ENCODE measurements at regions not wholly inside any gene's neighbourhood (a gene's known extent, or its start where the extent isn't known, plus 50 kb on each side); places are given as distances from the start of the nearest gene placed in this dataset.

DNA sequence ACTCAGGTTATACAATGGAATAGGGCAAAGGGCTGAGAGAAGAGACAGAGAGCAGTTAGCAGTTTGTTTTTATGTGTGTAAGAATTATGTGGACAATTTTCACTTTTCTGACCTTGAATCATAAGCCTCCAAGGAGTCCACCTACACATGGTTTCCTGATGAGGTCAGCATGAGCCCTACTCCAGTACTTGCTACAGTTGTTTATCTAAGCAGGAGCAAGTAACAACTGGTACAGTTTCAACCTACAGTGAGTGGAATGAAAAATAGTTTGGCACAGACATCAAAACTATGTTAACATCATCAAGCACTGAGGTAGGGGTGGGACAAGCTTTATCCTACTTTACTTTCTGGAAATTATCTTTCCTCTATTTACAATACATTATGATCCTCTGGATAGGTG is 426.7 kb upstream of the ID4 start:
- Histone ChIP-seq H3K4me2 (no peak overlapping the region), H3K4me3 (no peak overlapping the region), H3K36me3 (no peaks in the 10 kb centered on the region), H3K9ac (no peak overlapping the region), H4K20me1 (no peaks in the 10 kb centered on the region), H3K27me3 (no peaks in the 10 kb centered on the region), H3K9me3 (peaks cover 4% of the 10 kb centered on the region), H3K27ac (no peak overlapping the region), H3K4me1 (no peaks in the 10 kb centered on the region)
- no peak for TF ChIP-seq Cebpa-rat (IDR thresholded peaks at IDR 0.05)

- Histone ChIP-seq H3K9me3 (no peaks in the 10 kb centered on the region), H3K9ac (no peak overlapping the region), H3K27me3 (no peaks in the 10 kb centered on the region), H3K4me1 (no peaks in the 10 kb centered on the region), H3K4me3 (no peak overlapping the region), H3K4me2 (no peak overlapping the region), H3K27ac (no peak overlapping the region), H4K20me1 (no peaks in the 10 kb centered on the region), H3K36me3 (no peaks in the 10 kb centered on the region)
- no peak for TF ChIP-seq Cebpa-rat (IDR thresholded peaks at IDR 0.05)
Measured at GRCh38 chr6:19413323-19413722, 423.8 kb upstream of the ID4 start.

- Histone ChIP-seq H3K27me3 (no peaks in the 10 kb centered on the region), H3K27ac (no peak overlapping the region), H3K4me3 (no peak overlapping the region), H4K20me1 (no peaks in the 10 kb centered on the region), H3K36me3 (no peaks in the 10 kb centered on the region), H3K4me1 (no peaks in the 10 kb centered on the region), H3K9me3 (no peaks in the 10 kb centered on the region), H3K4me2 (no peak overlapping the region), H3K9ac (no peak overlapping the region)
- no peak for TF ChIP-seq Cebpa-rat (IDR thresholded peaks at IDR 0.05)
Measured at GRCh38 chr6:19415605-19416326, 421.4 kb upstream of the ID4 start.

DNA sequence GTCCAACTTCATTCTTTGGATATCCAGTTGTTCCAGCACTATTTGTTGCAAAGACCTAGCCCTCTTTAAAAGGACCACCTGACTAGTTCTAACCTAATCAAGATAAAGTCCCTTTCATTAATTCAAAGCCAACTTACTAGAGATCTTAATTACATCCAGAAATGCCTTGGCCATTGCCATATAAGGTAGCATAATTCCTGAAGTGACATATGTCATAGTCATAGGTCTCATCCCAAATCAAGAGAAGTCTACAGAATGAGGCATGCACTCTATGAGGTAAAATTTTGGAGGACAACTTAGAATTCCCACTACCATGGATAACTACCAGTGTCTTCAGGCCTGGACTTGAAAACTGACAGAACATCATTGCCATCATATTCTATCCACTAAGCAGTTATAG is 420.4 kb upstream of the ID4 start:
- Histone ChIP-seq H3K4me2 (no peak overlapping the region), H3K4me1 (no peaks in the 10 kb centered on the region), H3K36me3 (no peaks in the 10 kb centered on the region), H3K9me3 (no peaks in the 10 kb centered on the region), H3K4me3 (no peak overlapping the region), H3K27ac (no peak overlapping the region), H3K9ac (no peak overlapping the region), H4K20me1 (no peaks in the 10 kb centered on the region), H3K27me3 (no peaks in the 10 kb centered on the region)
- no peak for TF ChIP-seq Cebpa-rat (IDR thresholded peaks at IDR 0.05)

DNA sequence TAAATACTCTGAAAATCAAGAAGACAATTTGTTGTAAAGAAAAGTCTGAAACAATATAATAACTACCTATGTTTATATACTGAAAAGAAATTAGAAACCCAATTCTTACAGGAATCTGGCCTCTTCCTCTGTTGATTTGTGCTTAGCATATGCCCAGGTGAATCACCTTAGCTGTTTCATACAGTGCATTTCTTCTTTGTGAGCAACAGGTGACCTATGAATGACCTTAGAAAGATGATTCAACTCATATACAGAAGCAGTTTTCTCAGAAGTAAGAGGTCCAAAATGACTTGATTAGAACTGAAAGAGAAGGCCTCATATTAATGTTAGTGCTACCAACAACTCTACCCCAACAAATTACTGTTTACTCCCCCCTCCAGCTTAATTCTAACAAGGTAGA is 419.5 kb upstream of the ID4 start:
- H3K4me2 ChIP-seq = no peak overlapping the region
- TF ChIP-seq Cebpa-rat (IDR thresholded peaks at IDR 0.05) = no peak

GRCh38 chr6:19424853-19425252 is 412.3 kb upstream of the ID4 start:
- no peaks in the 10 kb centered on the region for H3K9me3 ChIP-seq
- H3K4me2 ChIP-seq = no peak overlapping the region
- H3K4me3 ChIP-seq = no peak overlapping the region
- H4K20me1 ChIP-seq = no peaks in the 10 kb centered on the region
- H3K9ac ChIP-seq = no peak overlapping the region
- H3K27ac ChIP-seq = no peak overlapping the region
- no peak for TF ChIP-seq Cebpa-rat (IDR thresholded peaks at IDR 0.05)
- no peaks in the 10 kb centered on the region for H3K4me1 ChIP-seq
- no peaks in the 10 kb centered on the region for H3K36me3 ChIP-seq
- no peaks in the 10 kb centered on the region for H3K27me3 ChIP-seq

More for the DNA sequence above, 419.5 kb upstream of the ID4 start:
- H3K27me3 ChIP-seq = no peaks in the 10 kb centered on the region
- H3K9me3 ChIP-seq = no peaks in the 10 kb centered on the region
- H4K20me1 ChIP-seq = no peaks in the 10 kb centered on the region
- no peak overlapping the region for H3K9ac ChIP-seq
- no peaks in the 10 kb centered on the region for H3K36me3 ChIP-seq
- H3K4me1 ChIP-seq = no peaks in the 10 kb centered on the region
- H3K4me3 ChIP-seq = no peak overlapping the region
- no peak overlapping the region for H3K27ac ChIP-seq

DNA sequence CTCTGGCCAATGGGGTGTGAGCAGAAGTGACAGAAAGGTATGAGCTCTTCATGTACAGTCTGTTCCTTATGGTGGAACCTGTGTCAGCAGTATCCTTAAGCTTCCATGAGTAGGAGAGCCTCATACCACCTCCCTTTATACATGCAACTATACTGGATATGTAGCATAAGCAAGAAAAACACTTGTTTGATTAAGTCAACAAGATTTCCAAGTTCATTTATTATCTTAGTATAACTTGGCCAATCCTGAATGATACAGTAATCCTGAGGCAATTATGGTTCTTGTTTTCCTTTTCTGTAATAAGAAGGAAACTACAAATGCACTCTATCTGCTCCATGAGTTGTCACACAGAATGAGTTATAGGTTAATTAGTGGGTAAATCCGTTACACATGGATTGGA is 409.6 kb upstream of the ID4 start:
- no peak overlapping the region for H3K27ac ChIP-seq
- H3K27me3 ChIP-seq = no peaks in the 10 kb centered on the region
- H3K36me3 ChIP-seq = no peaks in the 10 kb centered on the region
- H3K9ac ChIP-seq = no peak overlapping the region
- H3K9me3 ChIP-seq = no peaks in the 10 kb centered on the region
- no peak overlapping the region for H3K4me2 ChIP-seq
- no peaks in the 10 kb centered on the region for H4K20me1 ChIP-seq
- no peaks in the 10 kb centered on the region for H3K4me1 ChIP-seq
- no peak overlapping the region for H3K4me3 ChIP-seq
- TF ChIP-seq Cebpa-rat (IDR thresholded peaks at IDR 0.05) = no peak

DNA sequence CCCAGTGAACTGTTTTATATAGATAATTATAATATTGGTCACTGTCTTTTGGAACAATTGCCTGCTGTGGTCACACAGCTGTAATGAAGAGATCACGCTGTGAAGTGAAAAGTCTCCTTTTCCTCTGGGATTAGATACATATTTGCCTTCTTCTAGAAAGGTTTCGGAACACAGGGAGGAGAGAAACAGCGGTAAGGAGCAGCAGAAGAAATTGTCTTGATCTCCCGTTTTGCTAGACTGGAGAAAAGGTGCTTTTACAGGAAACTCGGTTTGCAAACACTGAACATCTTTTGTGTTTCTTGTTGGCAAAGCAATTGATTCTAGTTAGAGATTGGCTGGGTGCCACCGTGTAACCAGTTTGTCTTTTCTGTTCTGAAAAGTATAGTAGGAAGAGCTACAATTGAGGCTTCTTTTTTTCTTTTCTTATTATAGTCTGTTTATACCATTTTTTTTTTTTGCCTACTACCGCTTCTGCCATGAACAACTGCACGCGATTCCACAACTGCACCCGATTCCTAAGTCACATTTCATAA is 404.1 kb upstream of the ID4 start:
- no peaks in the 10 kb centered on the region for H3K4me1 ChIP-seq
- H3K27me3 ChIP-seq = no peaks in the 10 kb centered on the region
- H3K27ac ChIP-seq = no peak overlapping the region
- H3K36me3 ChIP-seq = no peaks in the 10 kb centered on the region
- TF ChIP-seq Cebpa-rat (IDR thresholded peaks at IDR 0.05) = no peak
- no peak overlapping the region for H3K9ac ChIP-seq
- H3K4me3 ChIP-seq = no peak overlapping the region
- H3K4me2 ChIP-seq = no peak overlapping the region
- H4K20me1 ChIP-seq = no peaks in the 10 kb centered on the region
- H3K9me3 ChIP-seq = no peaks in the 10 kb centered on the region

DNA sequence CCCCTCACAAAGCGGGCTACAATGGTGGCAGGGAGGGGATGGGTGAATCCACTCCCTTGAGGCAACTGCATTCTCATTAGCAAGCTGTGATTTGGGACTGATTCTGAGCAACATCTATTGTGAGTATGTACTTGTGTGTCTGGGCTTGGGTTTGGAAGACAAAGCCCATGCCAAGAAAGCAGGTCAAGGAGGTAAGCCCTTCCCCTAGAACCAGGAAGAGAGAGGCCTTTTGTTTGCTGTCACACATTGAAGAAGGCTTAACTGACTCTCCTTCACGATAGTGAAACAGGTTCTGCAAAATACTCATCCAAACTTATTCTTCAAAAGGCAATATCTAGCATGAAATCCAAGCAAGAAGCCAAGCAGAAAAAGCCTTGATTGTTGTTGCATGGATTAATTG is 403.1 kb upstream of the ID4 start:
- Histone ChIP-seq H3K27me3 (no peaks in the 10 kb centered on the region), H3K36me3 (no peaks in the 10 kb centered on the region), H3K4me2 (no peak overlapping the region), H3K4me3 (no peak overlapping the region), H4K20me1 (no peaks in the 10 kb centered on the region), H3K9me3 (no peaks in the 10 kb centered on the region), H3K27ac (no peak overlapping the region), H3K4me1 (no peaks in the 10 kb centered on the region), H3K9ac (no peak overlapping the region)
- no peak for TF ChIP-seq Cebpa-rat (IDR thresholded peaks at IDR 0.05)

DNA sequence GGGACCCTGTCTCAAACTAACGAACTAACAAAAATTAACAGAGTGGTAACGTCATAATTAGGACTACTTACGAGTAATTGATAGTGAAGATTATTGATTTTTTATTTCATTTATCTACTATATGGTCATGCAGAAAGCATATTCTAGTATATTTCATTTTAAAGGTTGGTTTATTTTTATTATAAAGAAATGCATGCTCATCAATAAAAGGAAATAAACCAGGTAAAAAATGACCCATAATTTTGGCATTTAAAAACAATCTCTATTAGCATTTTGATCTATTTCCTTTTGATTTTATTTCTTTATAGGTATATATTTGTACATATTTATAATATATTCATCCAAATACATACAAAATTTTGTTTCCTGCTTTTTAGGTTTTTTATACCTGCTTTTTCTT is 401.4 kb upstream of the ID4 start:
- no peak for TF ChIP-seq Cebpa-rat (IDR thresholded peaks at IDR 0.05)
- no peaks in the 10 kb centered on the region for H3K36me3 ChIP-seq
- no peak overlapping the region for H3K27ac ChIP-seq
- no peaks in the 10 kb centered on the region for H4K20me1 ChIP-seq
- no peak overlapping the region for H3K4me2 ChIP-seq
- H3K4me1 ChIP-seq = no peaks in the 10 kb centered on the region
- H3K9ac ChIP-seq = no peak overlapping the region
- H3K9me3 ChIP-seq = no peaks in the 10 kb centered on the region
- H3K27me3 ChIP-seq = no peaks in the 10 kb centered on the region
- no peak overlapping the region for H3K4me3 ChIP-seq
